ENCODE measurements at regions not wholly inside any gene's neighbourhood (a gene's known extent, or its start where the extent isn't known, plus 50 kb on each side); places are given as distances from the start of the nearest gene placed in this dataset.
A peak's percentile ranks its signal among the peaks of the same experiment; 100 is the strongest.

GRCh38 chr15:101541501-101542292 is 52.2 kb upstream of the PCSK6 start:
- Histone ChIP-seq H2BK120ac (ENCODE audit: low read depth, low read length, poor library complexity, severe bottlenecking) (no peak overlapping the region), H4K20me1 (ENCODE audit: control insufficient read depth, insufficient read depth, insufficient read length) (peaks cover 2% of the 10 kb centered on the region), H3T11ph (ENCODE audit: low read length) (no peak overlapping the region), H3K23me2 (ENCODE audit: insufficient read length, low read depth, low read length, poor library complexity, severe bottlenecking) (no peaks in the 10 kb centered on the region), H2BK12ac (ENCODE audit: insufficient read length, low read depth, low read length) (no peak overlapping the region), H3K4ac (ENCODE audit: low read depth, low read length) (no peak overlapping the region), H2AFZ (ENCODE audit: low read length) (no peak overlapping the region), H4K91ac (ENCODE audit: insufficient read length, low read depth, low read length) (no peak overlapping the region), H3K4me1 (ENCODE audit: insufficient read depth, low read length) (no peaks in the 10 kb centered on the region), H3K79me1 (ENCODE audit: insufficient read depth, low read depth, low read length, poor library complexity, severe bottlenecking) (no peaks in the 10 kb centered on the region), H4K5ac (ENCODE audit: insufficient read length, low read depth, low read length) (no peak overlapping the region), H4K8ac (replicated peaks; ENCODE audit: insufficient read length, low read depth, low read length) (no peak overlapping the region), H3K27me3 (ENCODE audit: insufficient read depth, low read length) (no peaks in the 10 kb centered on the region), H2BK15ac (ENCODE audit: low read depth, low read length) (no peak overlapping the region), H3K9me3 (ENCODE audit: control insufficient read depth, low read depth, low read length) (no peaks in the 10 kb centered on the region), H3K56ac (ENCODE audit: insufficient read length, low read depth, low read length) (no peak overlapping the region), H2BK5ac (ENCODE audit: insufficient read length, low read length) (no peak overlapping the region), H2BK20ac (ENCODE audit: low read depth, low read length, poor library complexity, severe bottlenecking) (no peak overlapping the region), H3K18ac (ENCODE audit: insufficient read length, low read depth, low read length) (no peak overlapping the region), H3K4me2 (ENCODE audit: insufficient read depth, insufficient read length, low read length) (no peak overlapping the region), H3K14ac (ENCODE audit: insufficient read depth, low read length) (no peak overlapping the region), H3K23ac (ENCODE audit: insufficient read length, low read depth, low read length) (no peak overlapping the region), H3K27ac (ENCODE audit: insufficient read length, low read depth, low read length) (no peak overlapping the region), H3K9ac (ENCODE audit: extremely low read depth, insufficient read length, low read length) (no peak overlapping the region), H3K79me2 (ENCODE audit: insufficient read depth, low read length) (no peaks in the 10 kb centered on the region), H2AK5ac (ENCODE audit: insufficient read length, low read length) (no peak overlapping the region)
- TF ChIP-seq, protein P1, sequence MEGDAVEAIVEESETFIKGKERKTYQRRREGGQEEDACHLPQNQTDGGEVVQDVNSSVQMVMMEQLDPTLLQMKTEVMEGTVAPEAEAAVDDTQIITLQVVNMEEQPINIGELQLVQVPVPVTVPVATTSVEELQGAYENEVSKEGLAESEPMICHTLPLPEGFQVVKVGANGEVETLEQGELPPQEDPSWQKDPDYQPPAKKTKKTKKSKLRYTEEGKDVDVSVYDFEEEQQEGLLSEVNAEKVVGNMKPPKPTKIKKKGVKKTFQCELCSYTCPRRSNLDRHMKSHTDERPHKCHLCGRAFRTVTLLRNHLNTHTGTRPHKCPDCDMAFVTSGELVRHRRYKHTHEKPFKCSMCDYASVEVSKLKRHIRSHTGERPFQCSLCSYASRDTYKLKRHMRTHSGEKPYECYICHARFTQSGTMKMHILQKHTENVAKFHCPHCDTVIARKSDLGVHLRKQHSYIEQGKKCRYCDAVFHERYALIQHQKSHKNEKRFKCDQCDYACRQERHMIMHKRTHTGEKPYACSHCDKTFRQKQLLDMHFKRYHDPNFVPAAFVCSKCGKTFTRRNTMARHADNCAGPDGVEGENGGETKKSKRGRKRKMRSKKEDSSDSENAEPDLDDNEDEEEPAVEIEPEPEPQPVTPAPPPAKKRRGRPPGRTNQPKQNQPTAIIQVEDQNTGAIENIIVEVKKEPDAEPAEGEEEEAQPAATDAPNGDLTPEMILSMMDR (conservative IDR thresholded peaks at IDR 0.05): no peak
- Mint-ChIP-seq H3K9me3 (peaks cover 4 to 9% of the 10 kb centered on the region in 2 experiments; a peak in 3 of 5 replicates), H3K36me3 (ENCODE audit: insufficient read depth in 1 of 3, low read depth in 3 of 3) (no peaks in the 10 kb centered on the region), H3K27ac (no peak overlapping the region), H3K27me3 (ENCODE audit: low read depth) (peaks cover 18% of the 10 kb centered on the region), H3K4me1 (no peaks in the 10 kb centered on the region), H3K4me3 (no peak overlapping the region)
- peak; percentile 22 for DNase-seq
- no CpG with 5 or more reads among the region's 14 CpGs for WGBS (ENCODE audit: extremely low coverage, insufficient read length, low lambda C conversion rate)

All from H9 (cell line).